Testis (tissue), 2 donors: ENCODE measurements at regions not wholly inside any gene's neighbourhood (a gene's known extent, or its start where the extent isn't known, plus 50 kb on each side); places are given as distances from the start of the nearest gene placed in this dataset.

Experiments used
- DNase-seq: peaks from one replicate; pipeline ENCODE4 v3.0.0-alpha.2; 2019
- H3K27ac ChIP-seq, 2 donors: fragments of 200-600 bp; sonication (generic); one replicate each; pipeline ENCODE4 v1.5.1; 2019
- H3K27me3 ChIP-seq: fragments of 200-600 bp; sonication (generic); one replicate; pipeline ENCODE4 v1.5.1; 2019
- H3K36me3 ChIP-seq: fragments of 200-600 bp; sonication (generic); one replicate; pipeline ENCODE4 v1.5.1; 2017; ENCODE audit warnings: low read depth; ENCODE audit errors: missing control alignments
- H3K4me1 ChIP-seq: fragments of 200-600 bp; sonication (generic); one replicate; pipeline ENCODE4 v1.5.1; 2019
- H3K4me3 ChIP-seq, 2 donors: fragments of 200-600 bp; sonication (generic); one replicate each; pipeline ENCODE4 v1.5.1; 2017 to 2019
- H3K9me3 ChIP-seq: fragments of 200-600 bp; sonication (generic); one replicate; pipeline ENCODE4 v1.5.1; 2017
- POLR2A ChIP-seq: fragments of 450-650 bp; IDR thresholded peaks from one replicate; pipeline ENCODE4 v1.6.1; 2017; ENCODE audit warnings: antibody characterized with exemption, mild to moderate bottlenecking, moderate library complexity
- WGBS, 2 donors: methylation state at CpG; one replicate each; pipeline ENCODE4 v1.1.5; 2018; 5-methylcytosine and 5-hydroxymethylcytosine counted together
- intact Hi-C: fragments of 100-400 bp; cut with DNase I; formaldehyde crosslinking; loops from one replicate; pipeline ENCODE4 v1.15.1; 2023; ENCODE audit warnings: low total_unique reads
- TF ChIP-seq, protein P1 (sequence below), 3 experiments: fragments of 450-650 bp in 2 of 3; fragments of 200-600 bp in 1 of 3; sonication (generic) in 1 of 3; IDR thresholded peaks; one replicate each; pipeline ENCODE4 v1.5.1; 2016 to 2019; ENCODE audit warnings: antibody characterized with exemption in 3 of 3, mild to moderate bottlenecking in 2 of 3, moderate library complexity in 1 of 3

DNA sequence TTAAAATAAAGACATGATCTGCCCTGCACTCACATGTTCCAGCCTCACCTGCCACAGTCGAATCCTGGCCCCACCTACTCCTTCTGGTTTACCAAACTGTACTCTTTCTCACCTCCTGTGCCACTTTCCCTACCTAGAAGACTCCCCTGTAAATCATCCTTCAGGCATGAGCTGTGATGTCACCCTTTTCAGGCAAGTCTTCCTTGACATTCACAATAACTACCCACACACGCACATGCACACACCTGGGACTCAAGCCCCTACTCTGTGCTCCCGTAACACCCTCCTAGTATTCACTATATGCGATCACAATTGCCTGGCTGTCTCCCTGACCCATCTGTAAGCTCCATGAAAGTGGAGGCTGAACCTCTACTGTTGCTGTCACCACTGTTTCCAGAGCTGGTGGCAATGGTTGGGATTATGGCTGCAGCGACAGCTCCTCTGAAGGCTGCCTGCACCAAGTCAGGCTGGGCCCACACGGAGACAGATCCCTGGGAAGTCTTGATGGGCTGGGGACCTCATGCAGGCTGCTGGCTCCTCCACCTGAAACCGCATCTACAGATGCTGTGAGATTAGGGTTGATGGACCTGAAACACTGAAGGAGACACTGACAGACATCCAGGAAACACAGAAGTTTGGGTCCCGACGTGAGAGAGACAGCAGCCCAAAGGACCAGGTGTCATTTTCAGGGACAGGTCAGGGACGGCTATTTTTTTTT, 611.1 kb downstream of the UQCRFS1 start:
- Histone ChIP-seq H3K4me1 (no peaks in the 10 kb centered on the region), H3K36me3 (no peaks in the 10 kb centered on the region), H3K9me3 (no peaks in the 10 kb centered on the region), H3K27me3 (no peaks in the 10 kb centered on the region), H3K4me3 (no peak overlapping the region), H3K27ac (no peak overlapping the region)
- no peak for DNase-seq
- WGBS, 2 donors: 75 to 80% methylated on average over 9 to 10 of the region's 10 CpGs
- intact Hi-C loops: no loop called here
- TF ChIP-seq, protein P1, sequence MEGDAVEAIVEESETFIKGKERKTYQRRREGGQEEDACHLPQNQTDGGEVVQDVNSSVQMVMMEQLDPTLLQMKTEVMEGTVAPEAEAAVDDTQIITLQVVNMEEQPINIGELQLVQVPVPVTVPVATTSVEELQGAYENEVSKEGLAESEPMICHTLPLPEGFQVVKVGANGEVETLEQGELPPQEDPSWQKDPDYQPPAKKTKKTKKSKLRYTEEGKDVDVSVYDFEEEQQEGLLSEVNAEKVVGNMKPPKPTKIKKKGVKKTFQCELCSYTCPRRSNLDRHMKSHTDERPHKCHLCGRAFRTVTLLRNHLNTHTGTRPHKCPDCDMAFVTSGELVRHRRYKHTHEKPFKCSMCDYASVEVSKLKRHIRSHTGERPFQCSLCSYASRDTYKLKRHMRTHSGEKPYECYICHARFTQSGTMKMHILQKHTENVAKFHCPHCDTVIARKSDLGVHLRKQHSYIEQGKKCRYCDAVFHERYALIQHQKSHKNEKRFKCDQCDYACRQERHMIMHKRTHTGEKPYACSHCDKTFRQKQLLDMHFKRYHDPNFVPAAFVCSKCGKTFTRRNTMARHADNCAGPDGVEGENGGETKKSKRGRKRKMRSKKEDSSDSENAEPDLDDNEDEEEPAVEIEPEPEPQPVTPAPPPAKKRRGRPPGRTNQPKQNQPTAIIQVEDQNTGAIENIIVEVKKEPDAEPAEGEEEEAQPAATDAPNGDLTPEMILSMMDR (IDR thresholded peaks at IDR 0.05): no peak
- no peak for TF ChIP-seq POLR2A

DNA sequence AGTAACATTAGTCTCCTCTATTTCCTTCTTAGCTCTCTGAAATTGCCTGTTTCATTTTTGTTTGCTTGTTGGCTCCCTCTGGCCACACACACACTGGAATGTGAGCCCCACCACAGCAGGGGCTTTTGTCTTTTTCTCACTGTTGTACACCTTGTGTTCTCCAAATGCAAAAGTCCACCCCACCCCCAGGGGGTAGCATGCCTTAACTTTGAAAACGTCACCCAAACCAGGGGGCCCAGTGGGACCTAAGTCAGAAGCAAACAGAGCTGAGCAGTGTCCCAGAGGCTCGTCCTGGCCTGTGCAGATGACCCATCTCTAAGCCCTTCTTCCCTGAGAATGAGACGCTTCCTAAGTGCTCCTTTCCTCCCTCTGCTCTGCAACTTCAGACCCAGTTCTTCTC, 614.1 kb downstream of the UQCRFS1 start:
- H3K36me3 ChIP-seq: no peaks in the 10 kb centered on the region
- no peak overlapping the region for H3K4me3 ChIP-seq
- H3K9me3 ChIP-seq: no peaks in the 10 kb centered on the region
- WGBS, 2 donors: 74 to 84% methylated on average over 3 of the region's 3 CpGs
- H3K27me3 ChIP-seq: no peaks in the 10 kb centered on the region
- H3K4me1 ChIP-seq: no peaks in the 10 kb centered on the region
- intact Hi-C loops: no loop called here
- TF ChIP-seq, protein P1 (IDR thresholded peaks at IDR 0.05): no peak
- TF ChIP-seq POLR2A: no peak
- no peak for DNase-seq
- no peak overlapping the region for H3K27ac ChIP-seq

GRCh38 chr19:28596561-28597071, 616.3 kb downstream of the UQCRFS1 start:
- Histone ChIP-seq H3K4me3 (no peak overlapping the region), H3K27ac (no peak overlapping the region), H3K4me1 (no peaks in the 10 kb centered on the region), H3K36me3 (no peaks in the 10 kb centered on the region), H3K27me3 (no peaks in the 10 kb centered on the region), H3K9me3 (no peaks in the 10 kb centered on the region)
- intact Hi-C loops: no loop called here
- WGBS, 2 donors: 35 to 47% methylated on average over 12 of the region's 12 CpGs
- TF ChIP-seq, protein P1 (IDR thresholded peaks at IDR 0.05): no peak
- TF ChIP-seq POLR2A: no peak
- DNase-seq: no peak

DNA sequence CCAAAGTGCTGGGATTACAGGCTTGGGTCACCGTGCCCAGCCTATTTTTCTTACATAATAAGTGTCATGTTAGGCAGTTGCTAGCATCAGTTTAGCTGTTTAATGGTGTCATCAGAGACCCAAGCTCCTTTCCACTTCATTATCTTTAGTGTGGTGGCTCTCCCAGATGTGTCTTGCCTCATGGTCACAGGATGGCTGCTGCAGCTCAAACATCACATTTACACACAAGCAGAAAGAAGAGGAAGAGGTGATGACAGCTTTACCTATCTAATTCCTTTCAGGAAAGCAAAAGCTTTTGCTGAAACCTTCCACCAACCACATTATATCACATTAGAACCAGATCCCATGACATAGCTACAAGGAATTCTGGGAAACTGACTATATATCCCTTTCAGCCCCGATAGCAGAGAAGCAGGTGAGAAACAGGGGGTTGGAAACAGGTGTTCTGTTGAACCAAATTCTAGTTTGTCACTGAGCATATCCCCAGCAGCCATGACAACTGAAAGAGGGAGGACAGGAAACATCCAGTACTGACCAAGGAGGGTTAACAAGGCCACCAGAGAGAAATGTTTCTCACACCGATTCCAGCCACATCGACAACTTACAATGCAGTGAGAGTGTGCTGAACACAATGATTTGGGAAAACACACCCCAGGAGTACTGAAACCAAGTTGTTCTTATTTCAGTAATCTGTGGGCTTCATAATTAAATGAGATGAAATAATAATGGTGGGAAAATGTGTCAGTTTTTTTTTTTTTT, 617.0 kb downstream of the UQCRFS1 start:
- WGBS, 2 donors: 56 to 70% methylated on average over 4 of the region's 4 CpGs
- Histone ChIP-seq H3K4me1 (no peaks in the 10 kb centered on the region), H3K27me3 (no peaks in the 10 kb centered on the region), H3K9me3 (no peaks in the 10 kb centered on the region), H3K27ac (no peak overlapping the region), H3K4me3 (no peak overlapping the region), H3K36me3 (no peaks in the 10 kb centered on the region)
- no peak for DNase-seq
- no peak for TF ChIP-seq POLR2A
- TF ChIP-seq, protein P1 (IDR thresholded peaks at IDR 0.05): no peak
- intact Hi-C loops: no loop called here
